K562 (cell line): ENCODE measurements at regions not wholly inside any gene's neighbourhood (a gene's known extent, or its start where the extent isn't known, plus 50 kb on each side); places are given as distances from the start of the nearest gene placed in this dataset.

Experiments
- C11orf30 ChIP-seq: fragments of 450-650 bp; IDR thresholded peaks from 2 replicates; pipeline ENCODE4 v1.6.1; 2016; ENCODE audit warnings: low read depth, mild to moderate bottlenecking
- DIDO1 ChIP-seq: fragments of 450-650 bp; IDR thresholded peaks from 2 replicates; pipeline ENCODE4 v1.6.1; 2016; ENCODE audit warnings: low read depth, missing biosample characterization, missing genetic modification characterization
- E2F8 ChIP-seq: fragments of 450-650 bp; IDR thresholded peaks from 2 replicates; pipeline ENCODE4 v1.7.1; 2018; ENCODE audit warnings: mild to moderate bottlenecking, low read depth; ENCODE audit not compliant: partially characterized antibody
- ETV5 ChIP-seq: sonication (generic); formaldehyde crosslinking; IDR thresholded peaks from 2 replicates; pipeline ENCODE4 v1.4.0; 2020; ENCODE audit warnings: low read depth, mild to moderate bottlenecking, missing genetic modification reagents
- HOMEZ ChIP-seq: fragments of 250-450 bp; sonication (Bioruptor Pico); IDR thresholded peaks from 2 replicates; pipeline ENCODE4 v1.4.0; 2020; ENCODE audit warnings: mild to moderate bottlenecking, moderate library complexity
- NFRKB ChIP-seq: fragments of 450-650 bp; IDR thresholded peaks from 2 replicates; pipeline ENCODE4 v1.6.1; 2016; ENCODE audit warnings: low read depth
- NONO ChIP-seq, 2 experiments: fragments of 200-400 bp in 1 of 2; fragments of 450-650 bp in 1 of 2; formaldehyde crosslinking in 1 of 2; IDR thresholded peaks; 2 replicates each; pipeline ENCODE4 v1.6.1; 2017; ENCODE audit warnings: low read depth in 2 of 2, mild to moderate bottlenecking in 2 of 2, moderate library complexity in 2 of 2, low read length in 1 of 2
- PRPF4 ChIP-seq: fragments of 200-400 bp; formaldehyde crosslinking; IDR thresholded peaks from one replicate; pipeline ENCODE4 v1.6.1; 2017; ENCODE audit warnings: low read length, low read depth, mild to moderate bottlenecking; ENCODE audit not compliant: insufficient read depth, poor library complexity, severe bottlenecking
- RAD21 ChIP-seq, 2 experiments: fragments of 250-450 bp in 1 of 2; fragments of 450-650 bp in 1 of 2; sonication (Bioruptor Pico) in 1 of 2; formaldehyde crosslinking in 1 of 2; IDR thresholded peaks in 1 of 2; conservative IDR thresholded peaks in 1 of 2; 2 replicates each; pipeline versions ENCODE4 v1.4.0 to v1.8.0; 2020 to 2022; ENCODE audit warnings: mild to moderate bottlenecking in 2 of 2, moderate library complexity in 1 of 2
- TEAD1 ChIP-seq, 2 experiments: fragments of 450-650 bp in 1 of 2; sonication (generic) in 1 of 2; formaldehyde crosslinking; IDR thresholded peaks; 2 replicates each; pipeline versions ENCODE4 v1.4.0 to v1.8.0; 2020 to 2022; ENCODE audit warnings: mild to moderate bottlenecking in 2 of 2, missing genetic modification reagents in 1 of 2
- TF ChIP-seq, protein P1 (sequence below): fragments of 250-450 bp; sonication (Bioruptor Pico); IDR thresholded peaks from 2 replicates; pipeline ENCODE4 v1.4.0; 2020; ENCODE audit warnings: mild to moderate bottlenecking, moderate library complexity
- TF ChIP-seq, protein P2 (sequence below): sonication (generic); formaldehyde crosslinking; IDR thresholded peaks from 2 replicates; pipeline ENCODE4 v1.8.1; 2023; ENCODE audit warnings: mild to moderate bottlenecking, missing genetic modification reagents
- TF ChIP-seq, protein P3 (sequence below), 3 experiments: IDR thresholded peaks in 2 of 3; conservative IDR thresholded peaks in 1 of 3; 2 replicates each; pipeline ENCODE4 v1.5.1; 2011 to 2012; ENCODE audit warnings: low read length in 3 of 3, mild to moderate bottlenecking in 3 of 3, control low read depth in 2 of 3, improper control_type of control experiment in 1 of 3, inconsistent platforms in 1 of 3, low read depth in 1 of 3, mixed read lengths in 1 of 3, moderate library complexity in 1 of 3; ENCODE audit not compliant: insufficient read depth in 2 of 3

- TF ChIP-seq, protein P1, sequence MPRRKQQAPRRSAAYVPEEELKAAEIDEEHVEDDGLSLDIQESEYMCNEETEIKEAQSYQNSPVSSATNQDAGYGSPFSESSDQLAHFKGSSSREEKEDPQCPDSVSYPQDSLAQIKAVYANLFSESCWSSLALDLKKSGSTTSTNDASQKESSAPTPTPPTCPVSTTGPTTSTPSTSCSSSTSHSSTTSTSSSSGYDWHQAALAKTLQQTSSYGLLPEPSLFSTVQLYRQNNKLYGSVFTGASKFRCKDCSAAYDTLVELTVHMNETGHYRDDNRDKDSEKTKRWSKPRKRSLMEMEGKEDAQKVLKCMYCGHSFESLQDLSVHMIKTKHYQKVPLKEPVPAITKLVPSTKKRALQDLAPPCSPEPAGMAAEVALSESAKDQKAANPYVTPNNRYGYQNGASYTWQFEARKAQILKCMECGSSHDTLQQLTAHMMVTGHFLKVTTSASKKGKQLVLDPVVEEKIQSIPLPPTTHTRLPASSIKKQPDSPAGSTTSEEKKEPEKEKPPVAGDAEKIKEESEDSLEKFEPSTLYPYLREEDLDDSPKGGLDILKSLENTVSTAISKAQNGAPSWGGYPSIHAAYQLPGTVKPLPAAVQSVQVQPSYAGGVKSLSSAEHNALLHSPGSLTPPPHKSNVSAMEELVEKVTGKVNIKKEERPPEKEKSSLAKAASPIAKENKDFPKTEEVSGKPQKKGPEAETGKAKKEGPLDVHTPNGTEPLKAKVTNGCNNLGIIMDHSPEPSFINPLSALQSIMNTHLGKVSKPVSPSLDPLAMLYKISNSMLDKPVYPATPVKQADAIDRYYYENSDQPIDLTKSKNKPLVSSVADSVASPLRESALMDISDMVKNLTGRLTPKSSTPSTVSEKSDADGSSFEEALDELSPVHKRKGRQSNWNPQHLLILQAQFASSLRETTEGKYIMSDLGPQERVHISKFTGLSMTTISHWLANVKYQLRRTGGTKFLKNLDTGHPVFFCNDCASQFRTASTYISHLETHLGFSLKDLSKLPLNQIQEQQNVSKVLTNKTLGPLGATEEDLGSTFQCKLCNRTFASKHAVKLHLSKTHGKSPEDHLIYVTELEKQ (CRISPR knock-in tag) = no peak
- TF ChIP-seq, protein P2, sequence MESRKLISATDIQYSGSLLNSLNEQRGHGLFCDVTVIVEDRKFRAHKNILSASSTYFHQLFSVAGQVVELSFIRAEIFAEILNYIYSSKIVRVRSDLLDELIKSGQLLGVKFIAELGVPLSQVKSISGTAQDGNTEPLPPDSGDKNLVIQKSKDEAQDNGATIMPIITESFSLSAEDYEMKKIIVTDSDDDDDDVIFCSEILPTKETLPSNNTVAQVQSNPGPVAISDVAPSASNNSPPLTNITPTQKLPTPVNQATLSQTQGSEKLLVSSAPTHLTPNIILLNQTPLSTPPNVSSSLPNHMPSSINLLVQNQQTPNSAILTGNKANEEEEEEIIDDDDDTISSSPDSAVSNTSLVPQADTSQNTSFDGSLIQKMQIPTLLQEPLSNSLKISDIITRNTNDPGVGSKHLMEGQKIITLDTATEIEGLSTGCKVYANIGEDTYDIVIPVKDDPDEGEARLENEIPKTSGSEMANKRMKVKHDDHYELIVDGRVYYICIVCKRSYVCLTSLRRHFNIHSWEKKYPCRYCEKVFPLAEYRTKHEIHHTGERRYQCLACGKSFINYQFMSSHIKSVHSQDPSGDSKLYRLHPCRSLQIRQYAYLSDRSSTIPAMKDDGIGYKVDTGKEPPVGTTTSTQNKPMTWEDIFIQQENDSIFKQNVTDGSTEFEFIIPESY = no peak
- TF ChIP-seq ETV5 (CRISPR knock-in tag) = no peak
- TF ChIP-seq DIDO1 = no peak
- no peak for TF ChIP-seq RAD21 (CRISPR knock-in tag; conservative IDR thresholded peaks at IDR 0.05 in 1 of 2, IDR thresholded peaks at IDR 0.05 in 1 of 2)
- TF ChIP-seq NFRKB = no peak
- TF ChIP-seq HOMEZ (CRISPR knock-in tag) = no peak
- no peak for TF ChIP-seq TEAD1 (CRISPR knock-in tag; IDR thresholded peaks at IDR 0.05)
- TF ChIP-seq, protein P3, sequence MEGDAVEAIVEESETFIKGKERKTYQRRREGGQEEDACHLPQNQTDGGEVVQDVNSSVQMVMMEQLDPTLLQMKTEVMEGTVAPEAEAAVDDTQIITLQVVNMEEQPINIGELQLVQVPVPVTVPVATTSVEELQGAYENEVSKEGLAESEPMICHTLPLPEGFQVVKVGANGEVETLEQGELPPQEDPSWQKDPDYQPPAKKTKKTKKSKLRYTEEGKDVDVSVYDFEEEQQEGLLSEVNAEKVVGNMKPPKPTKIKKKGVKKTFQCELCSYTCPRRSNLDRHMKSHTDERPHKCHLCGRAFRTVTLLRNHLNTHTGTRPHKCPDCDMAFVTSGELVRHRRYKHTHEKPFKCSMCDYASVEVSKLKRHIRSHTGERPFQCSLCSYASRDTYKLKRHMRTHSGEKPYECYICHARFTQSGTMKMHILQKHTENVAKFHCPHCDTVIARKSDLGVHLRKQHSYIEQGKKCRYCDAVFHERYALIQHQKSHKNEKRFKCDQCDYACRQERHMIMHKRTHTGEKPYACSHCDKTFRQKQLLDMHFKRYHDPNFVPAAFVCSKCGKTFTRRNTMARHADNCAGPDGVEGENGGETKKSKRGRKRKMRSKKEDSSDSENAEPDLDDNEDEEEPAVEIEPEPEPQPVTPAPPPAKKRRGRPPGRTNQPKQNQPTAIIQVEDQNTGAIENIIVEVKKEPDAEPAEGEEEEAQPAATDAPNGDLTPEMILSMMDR (IDR thresholded peaks at IDR 0.05 in 2 of 3, conservative IDR thresholded peaks at IDR 0.05 in 1 of 3; ENCODE audit: insufficient read depth in 2 of 3, low read depth in 1 of 3, low read length in 3 of 3) = no peak
- TF ChIP-seq E2F8 = no peak
- TF ChIP-seq PRPF4 = no peak
- TF ChIP-seq C11orf30 = peak; percentile 27
- TF ChIP-seq NONO (IDR thresholded peaks at IDR 0.05; ENCODE audit: low read depth in 2 of 2, low read length in 1 of 2) = no peak
Measured at GRCh38 chr1:56137521-56138505, 441.6 kb downstream of the PLPP3 start (continued).
